HS-27A (cell line): ENCODE measurements at regions not wholly inside any gene's neighbourhood (a gene's known extent, or its start where the extent isn't known, plus 50 kb on each side); places are given as distances from the start of the nearest gene placed in this dataset.
"Not testable (repeated sequence)": the region's sequence is repeated elsewhere in the genome, so short reads cannot be mapped to it uniquely, and the experiment has no call there.

ENCODE experiments used
- DNase-seq: peaks from one replicate; pipeline ENCODE4 v3.0.0-alpha.2; 2012; ENCODE audit warnings: low read depth, missing footprints

DNA sequence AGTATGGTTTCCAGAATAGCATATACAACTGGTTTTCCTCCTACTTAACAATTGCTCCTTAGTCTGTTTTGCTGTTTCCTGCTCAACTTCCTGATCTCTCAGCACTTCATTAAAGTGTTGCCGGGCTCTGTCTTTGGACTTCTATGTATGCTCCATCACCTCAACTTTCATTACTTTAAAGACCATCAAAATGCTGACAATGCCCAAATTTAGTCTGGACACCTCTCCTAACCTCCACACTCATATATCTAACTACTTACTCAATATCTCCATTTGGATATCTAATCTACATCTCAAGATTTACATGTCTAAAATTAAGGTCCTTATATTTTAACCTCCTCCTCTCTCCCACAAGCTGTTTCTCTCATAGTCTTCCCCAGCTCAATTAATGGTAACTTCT lies 54.4 kb upstream of the LGR5 start:
- DNase-seq, result no peak

DNA sequence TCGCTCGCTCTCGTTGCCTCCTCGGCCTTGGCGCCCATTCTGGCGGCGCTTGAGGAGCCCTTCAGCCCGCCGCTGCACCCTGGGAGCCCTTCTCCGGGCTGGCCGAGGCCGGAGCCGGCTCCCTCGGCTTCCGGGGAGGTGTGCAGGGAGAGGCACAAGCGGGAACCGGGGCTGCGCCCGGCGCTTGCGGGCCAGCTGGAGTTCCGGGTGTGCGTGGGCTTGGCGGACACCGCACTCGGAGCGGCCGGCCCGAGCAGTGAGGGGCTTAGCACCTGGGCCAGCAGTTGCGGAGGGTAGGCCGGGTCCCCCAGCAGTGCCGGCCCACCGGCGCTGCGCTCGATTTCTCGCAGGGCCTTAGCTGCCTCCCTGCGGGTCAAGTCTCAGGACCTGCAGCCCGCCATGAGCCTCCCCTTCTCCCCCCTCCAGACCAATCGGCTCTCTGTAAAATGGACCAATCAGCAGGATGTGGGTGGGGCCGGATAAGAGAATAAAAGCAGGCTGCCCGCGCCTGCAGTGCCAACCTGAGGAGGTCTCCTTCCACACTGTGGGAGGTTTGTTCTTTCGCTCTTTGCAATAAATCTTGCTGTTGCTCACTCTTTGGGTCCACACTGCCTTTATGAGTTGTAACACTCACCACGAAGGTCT lies 62.8 kb upstream of the LGR5 start:
- not testable (repeated sequence) for DNase-seq

DNA sequence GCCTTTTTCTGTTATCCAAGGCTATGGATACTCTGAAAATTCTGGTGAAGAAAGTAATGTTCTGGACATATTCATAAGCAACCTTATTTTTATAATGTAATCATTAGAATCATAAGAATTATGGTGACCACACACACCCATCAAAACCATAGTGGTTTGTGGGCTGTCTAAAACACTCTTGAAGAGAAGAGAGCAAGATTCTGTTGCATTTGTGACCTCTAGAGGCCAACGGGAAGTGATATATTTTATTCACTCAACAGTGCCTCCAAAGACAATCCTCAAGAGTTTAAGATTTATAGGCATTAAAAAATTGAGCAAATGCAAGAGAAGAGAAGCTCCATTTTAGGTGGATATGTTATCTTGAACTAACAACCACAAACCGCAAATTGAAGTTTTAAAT lies 68.5 kb upstream of the LGR5 start:
- DNase-seq, result peak; percentile 14

DNA sequence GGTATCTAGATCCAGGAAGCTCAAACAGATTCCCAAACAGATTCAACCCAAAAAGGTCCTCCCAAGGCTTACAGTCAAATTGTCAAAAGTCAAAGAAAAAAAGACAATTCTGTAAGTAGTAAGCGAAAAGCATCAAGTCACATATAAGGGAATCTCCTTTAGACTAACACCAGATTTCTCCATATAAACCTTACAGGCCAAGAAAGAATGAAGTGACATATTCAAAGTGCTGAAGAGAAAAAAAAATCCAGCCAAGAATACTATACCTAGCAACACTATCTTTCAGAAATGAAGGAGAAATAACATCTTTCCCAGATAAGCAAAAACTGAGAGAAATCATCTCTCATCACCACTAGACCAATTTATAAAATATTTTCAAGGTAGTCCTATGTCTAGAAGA lies 79.6 kb upstream of the LGR5 start:
- DNase-seq, result no peak

DNA sequence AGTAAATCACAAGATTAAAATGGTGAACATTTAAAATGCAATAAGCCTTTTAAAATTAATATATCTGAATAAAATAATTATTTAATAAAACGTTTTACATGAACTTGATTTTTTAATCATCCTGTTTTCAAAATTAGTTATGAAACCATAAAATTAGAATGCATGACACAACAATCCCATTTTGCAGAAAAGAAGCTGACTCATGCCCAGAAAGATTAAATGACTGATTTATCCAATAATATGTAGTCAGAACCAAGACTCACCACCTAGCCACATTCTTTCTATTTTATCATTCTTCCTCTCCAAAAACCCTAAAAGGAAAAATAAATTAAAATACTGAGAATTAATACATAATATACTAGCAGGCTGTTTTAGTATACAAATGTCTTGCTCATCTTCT lies 83.0 kb upstream of the LGR5 start:
- no peak for DNase-seq

DNA sequence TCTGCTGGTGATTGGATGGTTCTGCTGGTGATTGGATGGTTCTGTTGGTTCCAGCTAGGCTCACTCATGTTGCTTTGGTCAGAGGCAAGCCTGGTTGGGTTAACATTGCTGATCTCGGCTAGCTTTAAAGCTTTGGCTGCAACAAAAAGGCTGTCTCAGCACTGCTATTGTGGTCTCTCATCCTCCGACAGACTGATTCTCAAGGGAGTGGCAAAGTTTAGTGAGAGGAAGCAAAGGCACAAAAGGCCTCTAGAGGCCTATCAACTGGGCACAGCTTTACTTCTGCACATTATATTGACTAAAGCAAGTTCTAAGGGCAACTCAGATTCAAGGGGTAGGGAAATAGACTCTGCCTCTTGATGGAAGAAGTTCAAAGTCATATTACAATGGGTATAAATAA lies 84.7 kb upstream of the LGR5 start:
- DNase-seq, result no peak

DNA sequence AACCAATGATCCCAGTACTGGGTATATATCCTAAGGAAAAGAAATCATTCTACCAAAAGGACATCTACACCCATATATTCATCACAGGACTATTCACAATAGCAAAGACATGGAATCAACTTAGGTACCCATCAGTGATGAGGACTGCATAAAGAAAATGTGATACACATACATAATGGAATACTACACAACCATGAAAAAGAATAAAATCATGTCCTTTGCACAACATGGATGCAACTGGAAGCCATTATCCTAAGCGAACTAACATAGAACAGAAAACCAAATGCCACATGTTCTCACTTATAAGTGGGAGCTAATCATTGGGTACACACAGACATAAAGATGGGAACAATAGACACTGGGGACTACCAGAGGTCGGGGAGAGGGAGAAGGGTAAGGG lies 86.0 kb upstream of the LGR5 start:
- DNase-seq, result no peak

DNA sequence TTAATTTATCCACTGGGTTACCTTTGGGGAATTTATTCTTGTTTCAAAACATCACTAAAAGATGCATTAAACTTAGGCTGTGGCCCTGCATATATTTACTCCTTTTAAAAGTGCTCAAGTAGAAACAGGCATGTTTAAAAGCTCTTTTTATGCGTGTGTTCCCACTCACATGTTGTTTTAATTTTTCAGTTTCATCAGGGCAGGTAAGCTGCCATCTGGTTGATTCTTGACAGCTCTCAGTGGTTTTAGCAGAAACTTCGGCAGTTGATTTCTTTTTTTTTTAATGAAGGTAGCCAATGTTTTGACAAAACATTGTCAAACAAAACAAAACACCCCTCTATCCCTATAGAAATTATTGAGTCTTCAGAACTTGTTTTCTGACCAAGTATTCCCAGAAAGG lies 89.6 kb upstream of the LGR5 start:
- no peak for DNase-seq

DNA sequence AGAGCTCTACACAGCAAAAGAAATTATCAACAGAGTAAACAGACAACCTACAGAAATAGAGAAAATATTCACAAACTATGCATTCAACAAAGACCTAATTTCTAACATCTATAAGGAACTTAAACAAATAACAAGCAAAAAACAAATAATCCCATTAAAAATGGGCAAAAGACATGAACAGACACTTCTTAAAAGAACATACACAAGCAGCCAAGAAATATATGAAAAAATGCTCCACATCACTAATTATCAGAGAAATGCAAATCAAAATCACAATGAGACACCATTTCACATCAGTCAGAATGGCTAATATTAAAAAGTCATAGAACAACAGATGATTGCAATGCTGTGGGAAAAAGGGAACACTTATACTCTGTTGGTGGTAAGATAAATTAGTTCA lies 100.7 kb upstream of the LGR5 start:
- DNase-seq, result no peak

DNA sequence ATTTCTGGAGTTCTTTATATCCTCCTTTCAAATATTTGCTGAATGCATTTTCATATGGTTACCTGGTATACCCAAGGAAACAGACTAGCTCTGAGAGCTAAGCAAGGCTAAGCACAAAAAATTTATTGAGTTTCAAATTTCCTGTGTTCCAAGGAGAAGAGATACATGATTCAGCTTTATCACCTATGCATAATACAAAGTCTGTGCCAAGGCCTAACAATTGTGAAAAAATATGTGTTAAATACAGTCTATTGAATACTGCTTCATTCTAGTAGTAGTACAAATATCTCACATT lies 103.7 kb upstream of the LGR5 start:
- DNase-seq, result no peak

DNA sequence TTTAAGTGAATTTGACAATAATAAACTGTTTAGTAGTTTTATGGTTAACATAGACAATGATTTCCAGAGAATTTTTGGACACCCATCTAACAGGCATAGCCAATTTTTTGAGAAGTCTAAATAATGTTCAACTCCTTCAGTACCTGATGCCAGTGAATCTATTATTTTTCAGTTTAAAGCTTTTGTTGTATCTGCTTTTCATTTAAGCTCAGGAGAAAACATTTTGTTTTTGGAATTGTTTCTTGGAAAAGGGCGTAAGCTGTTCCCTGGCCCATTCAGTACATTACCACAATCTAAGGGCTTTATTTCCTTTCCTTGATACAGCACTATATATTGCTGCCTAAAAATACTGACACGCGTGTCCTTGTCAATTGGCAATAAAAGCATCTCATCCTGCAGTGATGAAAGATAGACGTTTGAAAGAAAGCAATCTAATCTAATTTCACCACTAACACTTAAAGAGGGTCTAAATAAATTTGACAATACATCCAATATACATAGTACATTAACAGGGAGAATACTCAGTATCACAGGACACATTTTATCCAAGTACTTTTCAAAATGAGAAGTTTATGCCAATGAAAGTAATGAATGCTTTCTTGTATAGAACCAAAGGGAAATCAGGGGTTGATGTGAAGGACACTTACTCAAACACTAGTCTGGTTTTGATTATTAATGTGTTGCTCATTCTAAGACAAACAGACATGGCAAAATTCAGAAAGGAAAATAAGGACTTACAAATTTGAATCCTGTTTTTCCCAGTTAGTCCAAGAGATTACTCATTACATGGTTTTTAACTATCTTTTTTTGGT lies 104.2 kb upstream of the LGR5 start:
- DNase-seq, result no peak

DNA sequence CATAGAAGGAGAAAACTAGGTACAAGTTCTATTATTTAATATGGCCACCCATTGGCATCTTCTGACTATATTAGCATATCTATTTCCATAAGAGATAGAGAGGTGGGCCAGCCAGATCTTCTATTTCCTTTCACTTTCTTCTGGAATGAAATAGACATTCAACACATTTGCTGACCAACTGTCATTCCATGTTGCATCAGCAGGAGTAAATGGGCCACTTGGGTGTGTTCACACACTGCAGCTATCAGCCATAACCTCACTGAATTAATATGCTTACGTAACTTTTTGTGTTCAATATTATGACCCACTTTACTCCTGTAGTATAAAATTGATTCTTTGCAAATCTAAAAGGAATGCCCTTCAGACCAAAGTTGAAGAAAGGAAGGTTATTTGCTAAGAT lies 106.2 kb upstream of the LGR5 start:
- no peak for DNase-seq

DNA sequence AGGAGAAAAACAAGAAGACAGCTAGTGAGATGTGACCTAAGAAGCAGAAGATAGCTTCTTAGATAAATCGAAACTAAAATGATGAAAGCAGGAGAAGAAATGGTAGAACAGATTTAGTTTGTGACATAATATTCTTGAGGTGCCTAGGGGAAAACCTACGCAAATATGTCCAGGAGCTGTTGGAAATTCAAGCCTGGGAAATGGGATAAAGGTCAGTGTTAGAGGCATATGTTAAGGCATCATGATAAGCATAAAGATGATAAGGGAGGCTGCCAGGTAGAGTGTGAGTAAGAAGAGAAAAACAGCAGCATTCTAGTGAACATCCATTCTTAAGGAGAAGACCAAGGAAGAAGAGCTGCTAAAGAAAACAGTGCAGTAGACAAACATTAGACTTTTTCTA lies 109.6 kb upstream of the LGR5 start:
- DNase-seq, result no peak

DNA sequence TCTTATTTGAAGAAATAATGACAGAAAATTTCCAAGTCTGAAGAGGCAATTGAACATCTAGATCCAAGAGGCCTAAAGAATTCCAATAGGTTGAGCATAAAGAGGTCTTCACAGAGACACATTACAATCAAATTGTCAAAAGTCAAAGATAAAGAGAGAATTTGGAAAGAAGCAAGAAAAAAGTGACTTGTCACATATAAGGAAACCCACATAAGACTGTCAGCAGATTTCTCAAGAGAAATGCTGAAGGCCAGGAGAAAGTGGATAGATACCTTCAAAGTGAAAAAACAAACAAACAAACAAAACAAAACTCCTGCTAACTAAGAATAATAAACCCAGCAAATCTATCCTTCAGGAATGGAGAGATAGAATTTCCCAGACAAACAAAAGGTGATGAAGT lies 118.1 kb upstream of the LGR5 start:
- DNase-seq, result no peak

DNA sequence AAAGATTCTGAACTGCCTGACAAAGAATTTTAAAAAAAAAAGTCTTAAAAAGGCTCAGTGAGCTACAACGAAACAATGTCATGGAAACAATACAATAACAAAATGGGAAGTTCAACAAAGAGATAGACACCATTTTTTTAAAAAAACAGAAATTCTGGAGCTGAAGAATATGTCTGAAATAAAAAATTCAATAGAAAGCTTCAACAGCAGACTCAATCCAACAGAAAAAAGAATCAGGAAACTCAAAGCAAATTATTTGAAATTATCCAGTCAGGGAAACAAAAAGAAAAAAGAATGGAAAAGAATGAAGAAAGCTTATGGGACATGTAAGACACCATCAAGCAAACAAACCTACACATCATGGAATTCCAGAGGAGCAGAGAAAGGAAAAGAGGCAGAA lies 118.5 kb upstream of the LGR5 start:
- no peak for DNase-seq

DNA sequence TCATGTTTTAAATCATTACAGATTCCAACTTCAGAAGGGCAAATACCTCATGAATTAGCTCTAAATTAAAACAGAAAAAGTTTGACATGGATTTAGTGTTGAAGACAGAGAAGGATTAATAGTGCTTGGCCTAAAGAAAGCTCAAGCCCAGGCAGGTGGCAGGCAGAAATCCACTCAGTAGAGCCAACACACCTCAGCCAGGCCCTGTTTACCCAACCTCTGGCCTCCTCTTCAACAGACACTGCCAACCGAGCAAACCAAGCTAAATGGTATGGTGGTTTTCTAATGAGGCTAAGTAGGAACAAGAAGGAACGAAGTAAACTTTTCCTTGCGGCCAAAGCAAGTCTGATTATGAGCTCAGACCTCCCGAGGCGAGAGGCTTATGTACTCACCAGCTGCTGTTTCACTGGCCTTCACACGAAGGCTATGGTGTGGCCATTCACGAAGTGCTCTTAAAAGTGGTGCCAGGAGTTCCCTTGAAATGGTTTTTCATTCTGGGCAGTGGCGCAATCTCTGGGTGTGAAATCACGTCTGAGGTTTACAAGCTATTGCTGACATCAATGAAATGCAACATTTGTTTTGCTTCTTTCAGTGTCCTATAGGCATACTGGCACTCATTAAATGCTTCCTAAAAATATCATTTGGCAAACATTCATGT lies 124.1 kb upstream of the LGR5 start:
- DNase-seq, result no peak

DNA sequence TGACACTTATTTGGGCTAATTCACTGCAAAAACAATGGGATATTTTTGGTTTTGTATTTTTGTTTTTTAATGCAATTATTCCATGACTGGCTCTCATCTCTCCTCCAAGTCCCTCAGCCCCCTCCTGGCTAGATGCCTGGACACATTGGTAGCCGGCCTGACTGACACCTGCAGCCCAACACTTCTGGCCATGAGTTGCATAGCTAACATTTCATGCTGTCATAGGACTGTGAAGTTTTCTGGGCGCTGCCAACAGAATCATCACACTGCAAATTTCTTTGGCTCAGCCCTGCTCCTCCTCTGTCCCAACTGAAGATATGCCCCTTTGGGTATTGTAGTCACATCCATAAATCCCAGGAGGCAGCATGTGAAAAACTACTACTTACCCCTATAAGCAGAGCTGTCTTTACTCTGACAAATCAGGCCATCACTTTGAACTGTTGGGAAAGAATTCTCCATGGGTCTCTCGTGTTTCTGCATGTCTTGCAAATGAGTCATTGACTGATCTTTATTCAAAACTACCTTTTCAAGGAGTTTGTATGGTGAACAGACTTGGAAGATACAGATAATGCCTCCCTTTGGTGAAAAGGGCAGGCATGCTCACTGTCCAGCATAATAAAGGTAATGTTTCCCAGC lies 126.7 kb upstream of the LGR5 start:
- peak; percentile 39 for DNase-seq

DNA sequence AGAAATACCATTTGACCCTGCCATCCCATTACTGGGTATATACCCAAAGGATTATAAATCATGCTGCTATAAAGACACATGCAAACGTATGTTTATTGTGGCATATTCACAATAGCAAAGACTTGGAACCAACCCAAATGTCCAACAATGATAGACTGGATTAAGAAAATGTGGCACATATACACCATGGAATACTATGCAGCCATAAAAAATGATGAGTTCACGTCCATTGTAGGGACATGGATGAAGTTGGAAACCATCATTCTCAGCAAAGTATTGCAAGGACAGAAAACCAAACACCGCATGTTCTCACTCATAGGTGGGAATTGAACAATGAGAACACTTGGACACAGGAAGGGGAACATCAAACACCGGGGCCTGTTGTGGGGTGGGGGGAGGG lies 128.0 kb upstream of the LGR5 start:
- not testable (repeated sequence) for DNase-seq

DNA sequence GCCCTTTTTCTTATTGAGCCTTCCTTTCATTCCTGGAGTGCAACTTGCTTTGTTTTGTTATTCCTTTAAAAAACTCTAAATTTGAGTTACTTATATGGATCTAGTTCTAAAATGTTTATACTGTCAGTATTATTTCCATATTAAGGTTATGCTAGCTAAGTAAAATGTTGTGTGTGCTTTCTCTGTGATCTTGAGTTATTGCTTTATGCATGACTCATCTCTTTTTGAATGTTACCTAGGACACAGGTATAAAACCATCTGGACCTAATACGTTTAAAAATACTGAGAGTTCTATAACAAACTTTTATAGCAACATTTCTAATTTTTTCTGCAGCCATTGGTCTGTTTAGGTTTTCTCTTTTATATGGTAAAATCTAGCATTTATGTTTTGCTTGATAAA lies 132.8 kb upstream of the LGR5 start:
- DNase-seq, result no peak

DNA sequence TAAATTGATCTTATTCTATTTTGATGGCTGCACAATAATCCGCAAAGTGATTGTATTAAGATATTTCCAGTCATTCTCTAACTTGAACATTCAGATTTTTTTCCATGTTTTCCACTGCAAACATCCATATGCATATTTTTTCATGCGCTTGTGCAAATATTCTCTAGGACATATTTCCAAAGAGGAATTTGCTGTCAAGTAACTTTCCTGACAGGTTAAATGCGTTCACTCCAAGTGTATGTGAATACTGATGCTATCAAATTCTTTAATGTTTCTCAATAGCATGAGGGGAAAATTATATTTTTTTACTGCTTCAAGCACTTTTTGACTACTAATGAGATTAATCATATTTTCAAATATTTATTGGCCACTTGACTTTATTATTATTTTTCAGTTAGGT lies 135.3 kb upstream of the LGR5 start:
- no peak for DNase-seq

DNA sequence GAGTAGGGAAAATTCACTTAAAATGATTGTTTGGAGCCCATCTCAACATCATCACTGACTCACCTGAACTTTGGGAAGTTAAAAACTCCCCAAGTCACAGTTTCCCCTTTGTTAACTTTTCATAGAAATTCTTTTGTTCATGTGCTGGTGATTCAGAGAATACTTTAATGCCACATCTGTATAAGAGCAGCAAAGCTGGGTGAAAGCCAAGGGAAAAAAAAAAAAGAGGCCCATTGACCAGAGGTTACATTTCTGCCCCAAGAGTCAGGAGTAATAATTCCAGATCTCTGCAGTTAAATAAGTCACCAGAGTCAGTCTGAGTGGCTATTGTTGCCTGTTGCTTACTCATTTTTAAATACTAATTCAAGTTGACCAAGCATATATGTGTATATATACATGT lies 136.4 kb upstream of the LGR5 start:
- DNase-seq, result peak; percentile 34

DNA sequence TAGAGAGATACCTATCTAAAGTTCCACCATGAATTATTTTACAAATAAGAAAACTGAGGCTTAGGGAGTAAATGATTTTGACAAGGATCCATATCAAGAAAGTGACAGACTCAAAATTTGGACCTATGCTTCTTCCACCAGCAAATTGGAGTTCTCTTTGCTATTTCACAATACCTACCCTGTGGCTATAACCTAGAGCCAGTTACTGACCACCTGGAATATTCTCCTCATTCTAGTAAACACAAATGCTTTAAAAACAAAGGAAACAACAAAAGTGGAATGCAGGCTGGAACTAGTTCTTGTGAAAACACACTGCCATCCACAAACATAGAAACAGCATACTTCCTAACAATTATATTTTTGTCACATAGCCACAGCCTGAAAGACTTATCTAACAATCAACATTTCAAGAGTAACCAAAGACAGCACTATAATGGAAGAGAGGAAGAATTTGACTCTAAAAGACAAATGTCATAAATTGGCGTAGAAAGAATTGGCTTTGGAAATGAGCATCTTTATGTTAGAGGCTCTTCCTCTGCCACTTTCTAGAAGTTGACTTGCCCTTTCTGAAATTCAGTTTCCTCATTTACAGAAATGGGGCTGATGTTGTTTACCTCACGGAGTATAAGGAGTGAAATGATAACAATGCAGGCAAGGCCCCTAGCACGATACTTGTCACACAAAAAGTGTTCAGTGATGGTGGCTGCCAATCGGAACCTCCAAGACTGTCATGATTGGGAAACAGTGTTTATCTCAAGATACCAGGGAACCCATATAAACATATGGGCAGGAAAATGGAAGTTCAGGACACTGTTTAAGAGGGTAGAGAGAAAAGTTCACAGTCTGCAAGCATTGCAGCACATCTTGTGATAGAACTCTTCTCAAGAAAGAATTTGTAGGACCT lies 138.6 kb upstream of the LGR5 start:
- no peak for DNase-seq
